PFSK-1 (cell line): ENCODE measurements at regions not wholly inside any gene's neighbourhood (a gene's known extent, or its start where the extent isn't known, plus 50 kb on each side); places are given as distances from the start of the nearest gene placed in this dataset.

Source experiments
- POLR2AphosphoS5 ChIP-seq: IDR thresholded peaks from 2 replicates; pipeline ENCODE4 v1.6.1; 2012; ENCODE audit warnings: low read depth, mild to moderate bottlenecking, control low read depth, low read length, moderate library complexity
- REST ChIP-seq, 2 experiments: IDR thresholded peaks; 2 replicates each; pipeline versions ENCODE4 v1.6.1 to v1.8.0; 2011 to 2012; ENCODE audit warnings: low read depth in 2 of 2, low read length in 2 of 2, control low read depth in 1 of 2, inconsistent platforms in 1 of 2, mild to moderate bottlenecking in 1 of 2, moderate library complexity in 1 of 2; ENCODE audit not compliant: insufficient read depth in 1 of 2

DNA sequence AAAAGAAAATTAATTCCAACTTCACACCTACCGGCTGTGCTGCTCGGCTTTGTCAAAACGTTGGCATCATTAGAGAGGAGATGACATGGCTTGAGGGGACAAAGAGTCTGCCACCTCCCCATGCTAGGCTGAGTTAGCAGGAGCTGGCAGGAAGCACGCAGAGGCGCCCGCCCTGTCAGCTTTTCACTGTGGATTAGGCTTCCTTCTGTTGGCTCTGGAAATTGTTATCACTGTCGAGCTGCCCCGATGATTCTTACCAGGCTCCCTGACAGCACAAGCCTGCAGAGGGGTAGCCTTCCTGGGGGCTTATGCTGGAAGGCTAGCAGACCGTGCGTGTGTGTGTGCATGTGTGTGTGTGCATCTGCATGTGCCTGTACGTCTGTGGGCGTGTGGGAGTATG is 490.9 kb upstream of the TBX3 start:
- TF ChIP-seq REST (IDR thresholded peaks at IDR 0.05; ENCODE audit: insufficient read depth in 1 of 2, low read depth in 2 of 2, low read length in 2 of 2) (no peak), POLR2AphosphoS5 (no peak)
